ENCODE measurements at regions not wholly inside any gene's neighbourhood (a gene's known extent, or its start where the extent isn't known, plus 50 kb on each side); places are given as distances from the start of the nearest gene placed in this dataset.

DNA sequence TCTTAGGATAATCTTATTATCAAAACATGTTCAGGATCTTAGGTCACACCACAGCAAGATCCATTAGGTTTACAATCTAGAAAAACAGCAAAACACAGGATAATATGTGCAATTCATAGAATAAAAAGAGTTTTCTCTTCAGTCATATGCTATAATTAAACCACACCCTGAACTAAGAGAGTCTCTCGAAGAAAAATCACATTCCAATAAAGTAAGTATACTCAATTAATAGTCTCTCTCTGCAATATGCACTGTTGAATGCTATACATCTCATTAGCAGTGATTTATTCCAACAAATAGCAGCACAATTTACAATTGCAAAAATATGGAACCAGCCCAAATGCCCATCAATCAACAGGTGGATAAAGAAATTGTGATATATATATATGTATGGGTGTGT lies 383.7 kb downstream of the PPP3CA start:
- TF ChIP-seq, protein P1, sequence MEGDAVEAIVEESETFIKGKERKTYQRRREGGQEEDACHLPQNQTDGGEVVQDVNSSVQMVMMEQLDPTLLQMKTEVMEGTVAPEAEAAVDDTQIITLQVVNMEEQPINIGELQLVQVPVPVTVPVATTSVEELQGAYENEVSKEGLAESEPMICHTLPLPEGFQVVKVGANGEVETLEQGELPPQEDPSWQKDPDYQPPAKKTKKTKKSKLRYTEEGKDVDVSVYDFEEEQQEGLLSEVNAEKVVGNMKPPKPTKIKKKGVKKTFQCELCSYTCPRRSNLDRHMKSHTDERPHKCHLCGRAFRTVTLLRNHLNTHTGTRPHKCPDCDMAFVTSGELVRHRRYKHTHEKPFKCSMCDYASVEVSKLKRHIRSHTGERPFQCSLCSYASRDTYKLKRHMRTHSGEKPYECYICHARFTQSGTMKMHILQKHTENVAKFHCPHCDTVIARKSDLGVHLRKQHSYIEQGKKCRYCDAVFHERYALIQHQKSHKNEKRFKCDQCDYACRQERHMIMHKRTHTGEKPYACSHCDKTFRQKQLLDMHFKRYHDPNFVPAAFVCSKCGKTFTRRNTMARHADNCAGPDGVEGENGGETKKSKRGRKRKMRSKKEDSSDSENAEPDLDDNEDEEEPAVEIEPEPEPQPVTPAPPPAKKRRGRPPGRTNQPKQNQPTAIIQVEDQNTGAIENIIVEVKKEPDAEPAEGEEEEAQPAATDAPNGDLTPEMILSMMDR (IDR thresholded peaks at IDR 0.05; ENCODE audit: low read depth, low read length): no peak
- TF ChIP-seq POLR2A (IDR thresholded peaks at IDR 0.05; ENCODE audit: extremely low read depth, insufficient read length): no peak
